A549 (cell line): ENCODE measurements at regions not wholly inside any gene's neighbourhood (a gene's known extent, or its start where the extent isn't known, plus 50 kb on each side); places are given as distances from the start of the nearest gene placed in this dataset.

Source experiments
- CTCF ChIP-seq: fragments of >200 bp; sonication (Bioruptor Twin); formaldehyde crosslinking; IDR thresholded peaks from 3 replicates; pipeline ENCODE4 v1.5.1; 2016
- EP300 ChIP-seq, 2 experiments: fragments of >200 bp; sonication (Bioruptor Twin); formaldehyde crosslinking; IDR thresholded peaks; 2 replicates in 1 of 2; 3 replicates in 1 of 2; pipeline ENCODE4 v1.6.1; 2016 to 2017
- FOSL2 ChIP-seq, 2 experiments: fragments of 450-650 bp in 1 of 2; fragments of >200 bp in 1 of 2; sonication (Bioruptor Twin) in 1 of 2; formaldehyde crosslinking; IDR thresholded peaks; 2 replicates each; pipeline versions ENCODE4 v1.5.0 to v1.6.1; 2016 to 2020; ENCODE audit warnings: mild to moderate bottlenecking in 1 of 2, moderate library complexity in 1 of 2
- JUN ChIP-seq, 2 experiments: fragments of >200 bp; sonication (Bioruptor Twin); formaldehyde crosslinking; IDR thresholded peaks; 2 replicates in 1 of 2; 3 replicates in 1 of 2; pipeline ENCODE4 v1.6.1; 2016 to 2017
- NR3C1 ChIP-seq: fragments of >200 bp; sonication (Bioruptor Twin); formaldehyde crosslinking; IDR thresholded peaks from 3 replicates; pipeline ENCODE4 v1.6.1; 2017
- POLR2A ChIP-seq: IDR thresholded peaks from 2 replicates; pipeline ENCODE4 v1.6.1; 2012; ENCODE audit warnings: mild to moderate bottlenecking, low read length

DNA sequence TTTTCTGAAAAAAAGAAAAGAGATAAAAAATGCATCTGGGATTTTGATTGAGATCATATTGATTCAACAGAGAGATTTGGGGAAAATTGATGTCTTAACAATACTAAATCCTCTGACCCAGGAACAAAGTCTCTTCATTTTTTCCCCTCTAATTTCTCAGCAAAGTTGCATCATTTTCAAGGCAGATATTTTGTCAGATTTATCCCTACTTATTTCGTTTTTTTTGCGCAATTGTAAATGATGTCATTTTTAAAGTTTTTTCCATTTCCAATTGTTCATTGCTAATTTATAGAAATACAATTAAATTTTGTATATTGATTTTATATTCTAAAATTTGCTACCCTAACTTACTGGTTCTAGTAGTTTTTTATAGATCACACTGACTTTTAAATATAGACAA, 97.7 kb upstream of the TMEM170B start:
- no peak for TF ChIP-seq CTCF
- no peak for TF ChIP-seq FOSL2 (IDR thresholded peaks at IDR 0.05)
- no peak for TF ChIP-seq FOSL2 (CRISPR knock-in tag; IDR thresholded peaks at IDR 0.05)
- no peak for TF ChIP-seq EP300 (IDR thresholded peaks at IDR 0.05)
- no peak for TF ChIP-seq JUN (IDR thresholded peaks at IDR 0.05)
- TF ChIP-seq NR3C1: no peak
- TF ChIP-seq POLR2A: no peak
